Esophagus muscularis mucosa (tissue), 4 donors: ENCODE measurements at regions not wholly inside any gene's neighbourhood (a gene's known extent, or its start where the extent isn't known, plus 50 kb on each side); places are given as distances from the start of the nearest gene placed in this dataset.

Source experiments
- CTCF ChIP-seq, 3 experiments: fragments of 200-600 bp in 2 of 3; fragments of 450-650 bp in 1 of 3; sonication (generic) in 2 of 3; IDR thresholded peaks; one replicate each; pipeline ENCODE4 v1.5.1; 2017 to 2019; ENCODE audit warnings: antibody characterized with exemption in 3 of 3, mild to moderate bottlenecking in 2 of 3, moderate library complexity in 1 of 3
- EP300 ChIP-seq: sonication (generic); formaldehyde crosslinking; IDR thresholded peaks from one replicate; pipeline ENCODE4 v1.6.1; 2017; ENCODE audit warnings: antibody characterized with exemption
- POLR2A ChIP-seq: fragments of 450-650 bp; IDR thresholded peaks from one replicate; pipeline ENCODE4 v1.6.1; 2017; ENCODE audit warnings: antibody characterized with exemption, moderate library complexity, mild to moderate bottlenecking, low read depth
- POLR2AphosphoS5 ChIP-seq, 2 donors: sonication (generic); formaldehyde crosslinking; IDR thresholded peaks; one replicate each; pipeline ENCODE4 v1.6.1; 2017; ENCODE audit warnings: antibody characterized with exemption in 2 of 2

- no peak for TF ChIP-seq CTCF (IDR thresholded peaks at IDR 0.05)
- no peak for TF ChIP-seq POLR2AphosphoS5 (IDR thresholded peaks at IDR 0.05)
- no peak for TF ChIP-seq POLR2A
- TF ChIP-seq EP300, result no peak
Observed at GRCh38 chr12:46667551-46667950, 158.2 kb downstream of the SLC38A4 start.
